ENCODE measurements at regions not wholly inside any gene's neighbourhood (a gene's known extent, or its start where the extent isn't known, plus 50 kb on each side); places are given as distances from the start of the nearest gene placed in this dataset.

GRCh38 chr20:57841297-57841866, 131.6 kb upstream of the PMEPA1 start:
- DNase-seq (ENCODE audit: low read depth) = no peak
- no peak for TF ChIP-seq POLR2A (IDR thresholded peaks at IDR 0.05; ENCODE audit: extremely low read depth, insufficient read length)
- TF ChIP-seq MAX (IDR thresholded peaks at IDR 0.05; ENCODE audit: low read depth, low read length) = no peak
- no peak for TF ChIP-seq CTCF (IDR thresholded peaks at IDR 0.05; ENCODE audit: low read depth, low read length)
- TF ChIP-seq MYC (IDR thresholded peaks at IDR 0.05; ENCODE audit: low read depth, low read length) = no peak
- H3K4me3 ChIP-seq (ENCODE audit: low read depth, low read length) = no peak overlapping the region

GRCh38 chr20:57840504-57841296, 130.9 kb upstream of the PMEPA1 start:
- TF ChIP-seq MAX (IDR thresholded peaks at IDR 0.05; ENCODE audit: low read depth, low read length) (no peak), CTCF (IDR thresholded peaks at IDR 0.05; ENCODE audit: low read depth, low read length) (no peak), POLR2A (IDR thresholded peaks at IDR 0.05; ENCODE audit: extremely low read depth, insufficient read length) (no peak), MYC (IDR thresholded peaks at IDR 0.05; ENCODE audit: low read depth, low read length) (no peak)
- DNase-seq (ENCODE audit: low read depth) = no peak
- H3K4me3 ChIP-seq (ENCODE audit: low read depth, low read length) = no peak overlapping the region

GRCh38 chr20:57840066-57840465, 130.3 kb upstream of the PMEPA1 start:
- H3K4me3 ChIP-seq (ENCODE audit: low read depth, low read length) = no peak overlapping the region
- DNase-seq (ENCODE audit: low read depth) = no peak
- no peak for TF ChIP-seq CTCF (IDR thresholded peaks at IDR 0.05; ENCODE audit: low read depth, low read length)
- TF ChIP-seq MAX (IDR thresholded peaks at IDR 0.05; ENCODE audit: low read depth, low read length) = no peak
- TF ChIP-seq MYC (IDR thresholded peaks at IDR 0.05; ENCODE audit: low read depth, low read length) = no peak
- no peak for TF ChIP-seq POLR2A (IDR thresholded peaks at IDR 0.05; ENCODE audit: extremely low read depth, insufficient read length)

- TF ChIP-seq MYC (IDR thresholded peaks at IDR 0.05; ENCODE audit: low read depth, low read length) = no peak
- TF ChIP-seq CTCF (IDR thresholded peaks at IDR 0.05; ENCODE audit: low read depth, low read length) = no peak
- no peak for TF ChIP-seq POLR2A (IDR thresholded peaks at IDR 0.05; ENCODE audit: extremely low read depth, insufficient read length)
- TF ChIP-seq MAX (IDR thresholded peaks at IDR 0.05; ENCODE audit: low read depth, low read length) = no peak
- no peak for DNase-seq (ENCODE audit: low read depth)
These were observed 128.9 kb upstream of the PMEPA1 start for GRCh38 chr20:57838670-57839151.

GRCh38 chr20:57837208-57838035, 127.6 kb upstream of the PMEPA1 start:
- no peak for TF ChIP-seq CTCF (IDR thresholded peaks at IDR 0.05; ENCODE audit: low read depth, low read length)
- TF ChIP-seq MYC (IDR thresholded peaks at IDR 0.05; ENCODE audit: low read depth, low read length) = no peak
- TF ChIP-seq POLR2A (IDR thresholded peaks at IDR 0.05; ENCODE audit: extremely low read depth, insufficient read length) = no peak
- no peak for TF ChIP-seq MAX (IDR thresholded peaks at IDR 0.05; ENCODE audit: low read depth, low read length)
- H3K4me3 ChIP-seq (ENCODE audit: low read depth, low read length) = no peak overlapping the region
- no peak for DNase-seq (ENCODE audit: low read depth)

More at GRCh38 chr20:57838670-57839151, 128.9 kb upstream of the PMEPA1 start:
- no peak overlapping the region for H3K4me3 ChIP-seq (ENCODE audit: low read depth, low read length)

Measured in NB4 (cell line).